Liver (tissue), 8 donors: ENCODE measurements at regions not wholly inside any gene's neighbourhood (a gene's known extent, or its start where the extent isn't known, plus 50 kb on each side); places are given as distances from the start of the nearest gene placed in this dataset.

Experiments
- DNase-seq: peaks from one replicate; pipeline ENCODE4 v3.0.0-alpha.2; 2017; ENCODE audit warnings: low spot score
- H3K27ac ChIP-seq, 2 donors: one replicate each; pipeline ENCODE4 v1.7.0; 2013; ENCODE audit warnings: inconsistent platforms in 2 of 2, low read length in 2 of 2, control low read depth in 1 of 2, low read depth in 1 of 2, mild to moderate bottlenecking in 1 of 2
- H3K27me3 ChIP-seq, 4 donors: one replicate each; pipeline versions ENCODE4 v1.6.1 to v1.7.0; 2013; ENCODE audit warnings: low read length in 3 of 4, inconsistent platforms in 1 of 4, mild to moderate bottlenecking in 1 of 4, moderate library complexity in 1 of 4; ENCODE audit not compliant: control insufficient read depth in 4 of 4, insufficient read depth in 4 of 4
- H3K36me3 ChIP-seq, 4 donors: one replicate each; pipeline versions ENCODE4 v1.6.1 to v1.7.0; 2013; ENCODE audit warnings: low read length in 3 of 4, mild to moderate bottlenecking in 3 of 4, low read depth in 1 of 4, moderate library complexity in 1 of 4; ENCODE audit not compliant: control insufficient read depth in 4 of 4, insufficient read depth in 3 of 4
- H3K4me1 ChIP-seq, 4 donors: one replicate each; pipeline versions ENCODE4 v1.6.1 to v1.7.0; 2013; ENCODE audit warnings: low read length in 3 of 4, mild to moderate bottlenecking in 3 of 4, moderate library complexity in 1 of 4; ENCODE audit not compliant: control insufficient read depth in 4 of 4, insufficient read depth in 4 of 4
- H3K4me3 ChIP-seq, 3 donors: one replicate each; pipeline versions ENCODE4 v1.6.1 to v1.7.0; 2013; ENCODE audit warnings: low read length in 3 of 3, control low read depth in 1 of 3, low read depth in 1 of 3, mild to moderate bottlenecking in 1 of 3
- H3K9ac ChIP-seq, 2 donors: one replicate each; pipeline ENCODE4 v1.7.0; 2013; ENCODE audit warnings: low read length in 2 of 2, mild to moderate bottlenecking in 2 of 2, moderate library complexity in 2 of 2, control low read depth in 1 of 2, low read depth in 1 of 2
- H3K9me3 ChIP-seq, 4 donors: one replicate each; pipeline versions ENCODE4 v1.6.1 to v1.7.0; 2013; ENCODE audit warnings: low read length in 3 of 4; ENCODE audit not compliant: control insufficient read depth in 4 of 4
- EGR1 ChIP-seq, 2 donors: IDR thresholded peaks; 2 replicates each; pipeline ENCODE4 v1.6.1; 2016 to 2018; ENCODE audit warnings: antibody characterized with exemption in 2 of 2, low read depth in 2 of 2
- FOXA1 ChIP-seq: IDR thresholded peaks from 2 replicates; pipeline ENCODE4 v1.6.1; 2016; ENCODE audit warnings: antibody characterized with exemption
- FOXA2 ChIP-seq: IDR thresholded peaks from 2 replicates; pipeline ENCODE4 v1.6.1; 2016; ENCODE audit warnings: antibody characterized with exemption
- GABPA ChIP-seq, 2 donors: IDR thresholded peaks in 1 of 2; conservative IDR thresholded peaks in 1 of 2; 2 replicates each; pipeline ENCODE4 v1.6.1; 2016; ENCODE audit warnings: antibody characterized with exemption in 2 of 2, mild to moderate bottlenecking in 1 of 2, moderate library complexity in 1 of 2
- HNF4A ChIP-seq, 2 donors: conservative IDR thresholded peaks; 2 replicates each; pipeline ENCODE4 v1.6.1; 2016; ENCODE audit warnings: antibody characterized with exemption in 2 of 2, mild to moderate bottlenecking in 2 of 2
- HNF4G ChIP-seq: IDR thresholded peaks from 2 replicates; pipeline ENCODE4 v1.6.1; 2016; ENCODE audit warnings: antibody characterized with exemption
- JUND ChIP-seq, 2 donors: IDR thresholded peaks; 2 replicates each; pipeline ENCODE4 v1.6.1; 2016; ENCODE audit warnings: antibody characterized with exemption in 2 of 2
- NR2F2 ChIP-seq: IDR thresholded peaks from 2 replicates; pipeline ENCODE4 v1.6.1; 2016; ENCODE audit warnings: antibody characterized with exemption
- RAD21 ChIP-seq, 2 donors: IDR thresholded peaks; 2 replicates each; pipeline ENCODE4 v1.6.1; 2016; ENCODE audit warnings: antibody characterized with exemption in 2 of 2, mild to moderate bottlenecking in 2 of 2
- RXRA ChIP-seq, 2 donors: IDR thresholded peaks; 2 replicates each; pipeline ENCODE4 v1.6.1; 2017 to 2018; ENCODE audit warnings: antibody characterized with exemption in 2 of 2, mild to moderate bottlenecking in 1 of 2
- SP1 ChIP-seq: IDR thresholded peaks from 2 replicates; pipeline ENCODE4 v1.6.1; 2018; ENCODE audit warnings: antibody characterized with exemption, mild to moderate bottlenecking
- TAF1 ChIP-seq: conservative IDR thresholded peaks from 2 replicates; pipeline ENCODE4 v1.6.1; 2016; ENCODE audit warnings: antibody characterized with exemption, mild to moderate bottlenecking
- YY1 ChIP-seq: IDR thresholded peaks from 2 replicates; pipeline ENCODE4 v1.6.1; 2016; ENCODE audit warnings: antibody characterized with exemption, mild to moderate bottlenecking
- whole genome bisulfite sequencing: extraction: QIAGEN DNeasy Blood & Tissue Kit; methylation state at CpG from one replicate; pipeline ENCODE4 v1.1.7; 2013; 5-methylcytosine and 5-hydroxymethylcytosine counted together
- TF ChIP-seq, protein P1 (sequence below): IDR thresholded peaks from 2 replicates; pipeline ENCODE4 v1.6.1; 2016; ENCODE audit warnings: antibody characterized with exemption, mild to moderate bottlenecking
- TF ChIP-seq, protein P2 (sequence below): IDR thresholded peaks from 2 replicates; pipeline ENCODE4 v1.6.1; 2016; ENCODE audit warnings: antibody characterized with exemption
- TF ChIP-seq, protein P3 (sequence below): IDR thresholded peaks from 2 replicates; pipeline ENCODE4 v1.6.1; 2016; ENCODE audit warnings: antibody characterized with exemption
- TF ChIP-seq, protein P4 (sequence below): fragments of 150-350 bp; IDR thresholded peaks from 2 replicates; pipeline ENCODE4 v1.5.1; 2017; ENCODE audit warnings: improper control_type of control experiment, low read depth, low read length; ENCODE audit not compliant: missing input control
- donor health status: healthy.
- donor health status: healthy.
- donor health status: healthy.
- donor health status: healthy.
- donor health status: healthy.

DNA sequence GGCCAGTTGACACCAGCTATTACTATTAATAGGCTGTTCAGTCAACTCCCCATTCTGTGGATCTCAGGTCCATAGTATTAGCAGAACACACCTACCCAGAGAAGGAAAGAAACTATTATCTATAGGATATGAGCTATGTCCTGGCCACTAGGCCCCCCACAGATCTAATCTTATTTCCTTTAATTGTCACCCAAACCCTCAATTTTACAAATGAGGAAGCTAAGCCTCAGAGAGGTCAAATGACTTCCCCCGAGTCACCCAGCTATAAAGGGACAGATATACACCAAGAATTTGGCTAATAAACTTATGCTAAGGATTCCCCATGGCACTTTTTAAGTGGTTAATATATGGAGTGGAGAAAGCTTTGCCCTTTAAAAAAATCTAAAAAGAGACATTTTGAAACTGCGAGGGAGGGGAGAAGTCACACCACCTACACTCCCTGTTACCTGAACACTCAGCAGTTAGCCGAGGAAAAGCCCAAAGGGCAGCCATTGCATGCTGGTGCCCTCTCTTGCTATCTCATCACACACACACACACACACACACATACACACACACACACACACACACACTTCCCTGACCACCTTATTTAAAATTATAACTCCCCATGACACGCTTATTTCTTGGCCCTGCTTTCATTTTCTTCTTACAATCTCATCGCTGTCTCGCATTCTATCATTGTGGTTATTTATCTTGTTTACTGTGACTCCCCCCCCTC lies 157.0 kb upstream of the ADO start:
- Histone ChIP-seq H3K27ac (no peak overlapping the region), H3K4me1 (no peaks in the 10 kb centered on the region), H3K9ac (no peak overlapping the region), H3K4me3 (no peak overlapping the region), H3K9me3 (no peaks in the 10 kb centered on the region), H3K27me3 (no peaks in the 10 kb centered on the region), H3K36me3 (no peaks in the 10 kb centered on the region)
- TF ChIP-seq RAD21 (IDR thresholded peaks at IDR 0.05) (no peak), GABPA (IDR thresholded peaks at IDR 0.05 in 1 of 2, conservative IDR thresholded peaks at IDR 0.05 in 1 of 2) (no peak), FOXA2 (no peak), SP1 (no peak), YY1 (no peak), HNF4G (no peak), EGR1 (IDR thresholded peaks at IDR 0.05; ENCODE audit: low read depth in 2 of 2) (no peak), FOXA1 (no peak), HNF4A (conservative IDR thresholded peaks at IDR 0.05) (no peak), NR2F2 (no peak), RXRA (IDR thresholded peaks at IDR 0.05) (no peak), JUND (IDR thresholded peaks at IDR 0.05) (no peak), TAF1 (no peak)
- TF ChIP-seq, protein P1, sequence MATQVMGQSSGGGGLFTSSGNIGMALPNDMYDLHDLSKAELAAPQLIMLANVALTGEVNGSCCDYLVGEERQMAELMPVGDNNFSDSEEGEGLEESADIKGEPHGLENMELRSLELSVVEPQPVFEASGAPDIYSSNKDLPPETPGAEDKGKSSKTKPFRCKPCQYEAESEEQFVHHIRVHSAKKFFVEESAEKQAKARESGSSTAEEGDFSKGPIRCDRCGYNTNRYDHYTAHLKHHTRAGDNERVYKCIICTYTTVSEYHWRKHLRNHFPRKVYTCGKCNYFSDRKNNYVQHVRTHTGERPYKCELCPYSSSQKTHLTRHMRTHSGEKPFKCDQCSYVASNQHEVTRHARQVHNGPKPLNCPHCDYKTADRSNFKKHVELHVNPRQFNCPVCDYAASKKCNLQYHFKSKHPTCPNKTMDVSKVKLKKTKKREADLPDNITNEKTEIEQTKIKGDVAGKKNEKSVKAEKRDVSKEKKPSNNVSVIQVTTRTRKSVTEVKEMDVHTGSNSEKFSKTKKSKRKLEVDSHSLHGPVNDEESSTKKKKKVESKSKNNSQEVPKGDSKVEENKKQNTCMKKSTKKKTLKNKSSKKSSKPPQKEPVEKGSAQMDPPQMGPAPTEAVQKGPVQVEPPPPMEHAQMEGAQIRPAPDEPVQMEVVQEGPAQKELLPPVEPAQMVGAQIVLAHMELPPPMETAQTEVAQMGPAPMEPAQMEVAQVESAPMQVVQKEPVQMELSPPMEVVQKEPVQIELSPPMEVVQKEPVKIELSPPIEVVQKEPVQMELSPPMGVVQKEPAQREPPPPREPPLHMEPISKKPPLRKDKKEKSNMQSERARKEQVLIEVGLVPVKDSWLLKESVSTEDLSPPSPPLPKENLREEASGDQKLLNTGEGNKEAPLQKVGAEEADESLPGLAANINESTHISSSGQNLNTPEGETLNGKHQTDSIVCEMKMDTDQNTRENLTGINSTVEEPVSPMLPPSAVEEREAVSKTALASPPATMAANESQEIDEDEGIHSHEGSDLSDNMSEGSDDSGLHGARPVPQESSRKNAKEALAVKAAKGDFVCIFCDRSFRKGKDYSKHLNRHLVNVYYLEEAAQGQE, result no peak
- TF ChIP-seq, protein P2, sequence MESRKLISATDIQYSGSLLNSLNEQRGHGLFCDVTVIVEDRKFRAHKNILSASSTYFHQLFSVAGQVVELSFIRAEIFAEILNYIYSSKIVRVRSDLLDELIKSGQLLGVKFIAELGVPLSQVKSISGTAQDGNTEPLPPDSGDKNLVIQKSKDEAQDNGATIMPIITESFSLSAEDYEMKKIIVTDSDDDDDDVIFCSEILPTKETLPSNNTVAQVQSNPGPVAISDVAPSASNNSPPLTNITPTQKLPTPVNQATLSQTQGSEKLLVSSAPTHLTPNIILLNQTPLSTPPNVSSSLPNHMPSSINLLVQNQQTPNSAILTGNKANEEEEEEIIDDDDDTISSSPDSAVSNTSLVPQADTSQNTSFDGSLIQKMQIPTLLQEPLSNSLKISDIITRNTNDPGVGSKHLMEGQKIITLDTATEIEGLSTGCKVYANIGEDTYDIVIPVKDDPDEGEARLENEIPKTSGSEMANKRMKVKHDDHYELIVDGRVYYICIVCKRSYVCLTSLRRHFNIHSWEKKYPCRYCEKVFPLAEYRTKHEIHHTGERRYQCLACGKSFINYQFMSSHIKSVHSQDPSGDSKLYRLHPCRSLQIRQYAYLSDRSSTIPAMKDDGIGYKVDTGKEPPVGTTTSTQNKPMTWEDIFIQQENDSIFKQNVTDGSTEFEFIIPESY, result no peak
- TF ChIP-seq, protein P3, sequence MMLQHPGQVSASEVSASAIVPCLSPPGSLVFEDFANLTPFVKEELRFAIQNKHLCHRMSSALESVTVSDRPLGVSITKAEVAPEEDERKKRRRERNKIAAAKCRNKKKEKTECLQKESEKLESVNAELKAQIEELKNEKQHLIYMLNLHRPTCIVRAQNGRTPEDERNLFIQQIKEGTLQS, result no peak
- no peak for DNase-seq
- WGBS, result 85% methylated on average over 6 of the region's 6 CpGs

DNA sequence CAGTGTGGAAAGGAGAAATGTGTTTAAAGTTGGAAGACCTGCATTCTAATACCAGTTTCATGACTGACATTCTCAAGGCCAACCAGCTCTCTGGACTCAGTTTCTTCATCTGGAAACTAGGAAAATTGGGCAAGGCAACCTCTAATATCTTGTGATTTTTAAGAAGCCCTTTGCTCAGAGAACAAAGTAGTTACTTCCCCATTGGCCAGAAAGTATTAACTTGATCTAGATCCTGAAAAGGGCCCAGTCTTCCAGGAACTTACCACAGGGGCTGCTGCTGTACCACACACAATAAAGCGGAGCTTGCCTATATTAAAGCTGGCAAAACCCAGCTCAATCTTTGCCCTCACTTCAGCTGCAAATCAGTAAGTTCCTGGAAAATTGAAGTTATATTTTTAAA lies 155.6 kb upstream of the ADO start:
- Histone ChIP-seq H3K4me3 (no peak overlapping the region), H3K9me3 (no peaks in the 10 kb centered on the region), H3K4me1 (no peaks in the 10 kb centered on the region), H3K27me3 (no peaks in the 10 kb centered on the region), H3K9ac (no peak overlapping the region), H3K36me3 (no peaks in the 10 kb centered on the region), H3K27ac (no peak overlapping the region)
- DNase-seq, result no peak
- 87% methylated on average over 1 of the region's 1 CpG for WGBS
- TF ChIP-seq TAF1, result no peak
- no peak for TF ChIP-seq FOXA2
- no peak for TF ChIP-seq HNF4A (conservative IDR thresholded peaks at IDR 0.05)
- no peak for TF ChIP-seq YY1
- no peak for TF ChIP-seq FOXA1
- TF ChIP-seq, protein P3, result no peak
- TF ChIP-seq, protein P4, sequence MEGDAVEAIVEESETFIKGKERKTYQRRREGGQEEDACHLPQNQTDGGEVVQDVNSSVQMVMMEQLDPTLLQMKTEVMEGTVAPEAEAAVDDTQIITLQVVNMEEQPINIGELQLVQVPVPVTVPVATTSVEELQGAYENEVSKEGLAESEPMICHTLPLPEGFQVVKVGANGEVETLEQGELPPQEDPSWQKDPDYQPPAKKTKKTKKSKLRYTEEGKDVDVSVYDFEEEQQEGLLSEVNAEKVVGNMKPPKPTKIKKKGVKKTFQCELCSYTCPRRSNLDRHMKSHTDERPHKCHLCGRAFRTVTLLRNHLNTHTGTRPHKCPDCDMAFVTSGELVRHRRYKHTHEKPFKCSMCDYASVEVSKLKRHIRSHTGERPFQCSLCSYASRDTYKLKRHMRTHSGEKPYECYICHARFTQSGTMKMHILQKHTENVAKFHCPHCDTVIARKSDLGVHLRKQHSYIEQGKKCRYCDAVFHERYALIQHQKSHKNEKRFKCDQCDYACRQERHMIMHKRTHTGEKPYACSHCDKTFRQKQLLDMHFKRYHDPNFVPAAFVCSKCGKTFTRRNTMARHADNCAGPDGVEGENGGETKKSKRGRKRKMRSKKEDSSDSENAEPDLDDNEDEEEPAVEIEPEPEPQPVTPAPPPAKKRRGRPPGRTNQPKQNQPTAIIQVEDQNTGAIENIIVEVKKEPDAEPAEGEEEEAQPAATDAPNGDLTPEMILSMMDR, result no peak
- TF ChIP-seq JUND (IDR thresholded peaks at IDR 0.05), result no peak
- no peak for TF ChIP-seq HNF4G
- TF ChIP-seq RAD21 (IDR thresholded peaks at IDR 0.05), result no peak
- no peak for TF ChIP-seq GABPA (IDR thresholded peaks at IDR 0.05 in 1 of 2, conservative IDR thresholded peaks at IDR 0.05 in 1 of 2)
- TF ChIP-seq, protein P1, result no peak
- no peak for TF ChIP-seq RXRA (IDR thresholded peaks at IDR 0.05)
- TF ChIP-seq, protein P2, result no peak
